SK-N-SH treated with all-trans-retinoic acid at 6 μM for 48 hours (cell line): ENCODE measurements at regions not wholly inside any gene's neighbourhood (a gene's known extent, or its start where the extent isn't known, plus 50 kb on each side); places are given as distances from the start of the nearest gene placed in this dataset.

ENCODE experiments used
- ATAC-seq: fragments of 200-7000 bp; cut with Tn5 transposase; 3 replicates; pipeline ENCODE4 v1.9.1; 2020; ENCODE audit warnings: mild to moderate bottlenecking, moderate library complexity
- ARNTL ChIP-seq: fragments of 450-650 bp; formaldehyde crosslinking; IDR thresholded peaks from 2 replicates; pipeline ENCODE4 v1.5.0; 2020; ENCODE audit warnings: low read depth, mild to moderate bottlenecking, moderate library complexity, borderline replicate concordance
- BACH2 ChIP-seq: fragments of 250-450 bp; sonication (Bioruptor Pico); IDR thresholded peaks from 2 replicates; pipeline ENCODE4 v1.9.0; 2021; ENCODE audit warnings: mild to moderate bottlenecking, borderline replicate concordance
- CREB5 ChIP-seq: fragments of 250-450 bp; sonication (Bioruptor Pico); IDR thresholded peaks from 2 replicates; pipeline ENCODE4 v1.5.1; 2020; ENCODE audit warnings: low read depth, mild to moderate bottlenecking, moderate library complexity
- CSDC2 ChIP-seq: fragments of 250-450 bp; sonication (Bioruptor Pico); IDR thresholded peaks from 2 replicates; pipeline ENCODE4 v1.5.0; 2020; ENCODE audit warnings: mild to moderate bottlenecking, moderate library complexity
- CSRNP3 ChIP-seq: fragments of 250-450 bp; sonication (Bioruptor Pico); IDR thresholded peaks from 2 replicates; pipeline ENCODE4 v1.5.1; 2021; ENCODE audit warnings: mild to moderate bottlenecking, moderate library complexity
- ISL1 ChIP-seq: fragments of 250-450 bp; sonication (Bioruptor Pico); IDR thresholded peaks from 2 replicates; pipeline ENCODE4 v2.1.2; 2022; ENCODE audit warnings: mild to moderate bottlenecking, moderate library complexity
- PATZ1 ChIP-seq: fragments of 250-450 bp; sonication (Bioruptor Pico); IDR thresholded peaks from 2 replicates; pipeline ENCODE4 v1.8.0; 2020; ENCODE audit warnings: mild to moderate bottlenecking, moderate library complexity, borderline replicate concordance
- POU6F1 ChIP-seq: fragments of 250-450 bp; sonication (Bioruptor Pico); IDR thresholded peaks from 2 replicates; pipeline ENCODE4 v1.8.0; 2021; ENCODE audit warnings: low read depth, mild to moderate bottlenecking, moderate library complexity, borderline replicate concordance
- RARB ChIP-seq: fragments of 250-450 bp; sonication (Bioruptor Pico); IDR thresholded peaks from 2 replicates; pipeline ENCODE4 v1.8.0; 2021; ENCODE audit warnings: mild to moderate bottlenecking, moderate library complexity
- SNAI2 ChIP-seq: fragments of 250-450 bp; sonication (Bioruptor Pico); IDR thresholded peaks from 2 replicates; pipeline ENCODE4 v1.5.0; 2020; ENCODE audit warnings: mild to moderate bottlenecking, moderate library complexity
- TOX ChIP-seq: fragments of 250-450 bp; sonication (Bioruptor Pico); IDR thresholded peaks from 2 replicates; pipeline ENCODE4 v1.8.0; 2021; ENCODE audit warnings: mild to moderate bottlenecking, moderate library complexity, borderline replicate concordance
- TSHZ2 ChIP-seq: fragments of 250-450 bp; sonication (Bioruptor Pico); IDR thresholded peaks from 2 replicates; pipeline ENCODE4 v1.5.0; 2020; ENCODE audit warnings: mild to moderate bottlenecking, moderate library complexity
- ZC3H10 ChIP-seq: fragments of 250-450 bp; sonication (Bioruptor Pico); IDR thresholded peaks from 2 replicates; pipeline ENCODE4 v1.5.1; 2021; ENCODE audit warnings: mild to moderate bottlenecking, moderate library complexity
- ZFP3 ChIP-seq: fragments of 250-450 bp; sonication (Bioruptor Pico); IDR thresholded peaks from 2 replicates; pipeline ENCODE4 v1.5.0; 2020; ENCODE audit warnings: mild to moderate bottlenecking, moderate library complexity
- ZFP30 ChIP-seq: fragments of 450-650 bp; formaldehyde crosslinking; IDR thresholded peaks from 2 replicates; pipeline ENCODE4 v1.5.0; 2022; ENCODE audit warnings: mild to moderate bottlenecking, moderate library complexity
- ZNF565 ChIP-seq: fragments of 450-650 bp; formaldehyde crosslinking; conservative IDR thresholded peaks from 2 replicates; pipeline ENCODE4 v1.5.0; 2020; ENCODE audit warnings: low read depth, mild to moderate bottlenecking, moderate library complexity
- ZNF70 ChIP-seq: fragments of 450-650 bp; formaldehyde crosslinking; IDR thresholded peaks from 2 replicates; pipeline ENCODE4 v1.5.0; 2020; ENCODE audit warnings: mild to moderate bottlenecking, moderate library complexity
- ZNF8 ChIP-seq: fragments of 450-650 bp; formaldehyde crosslinking; IDR thresholded peaks from 2 replicates; pipeline ENCODE4 v1.5.0; 2020; ENCODE audit warnings: mild to moderate bottlenecking, moderate library complexity

GRCh38 chr11:70012134-70012733 lies 65.9 kb upstream of the ANO1 start (continued):
- TF ChIP-seq PATZ1 (CRISPR knock-in tag): no peak

GRCh38 chr11:70014291-70014690 lies 63.8 kb upstream of the ANO1 start:
- TF ChIP-seq CSRNP3 (CRISPR knock-in tag): no peak
- TF ChIP-seq ZC3H10: no peak
- no peak for TF ChIP-seq CSDC2
- no peak for TF ChIP-seq ZNF565 (CRISPR knock-in tag)
- TF ChIP-seq RARB (CRISPR knock-in tag): no peak
- no peak for TF ChIP-seq CREB5 (CRISPR knock-in tag)
- TF ChIP-seq TOX (CRISPR knock-in tag): no peak
- TF ChIP-seq BACH2 (CRISPR knock-in tag): no peak
- no peak for TF ChIP-seq POU6F1 (CRISPR knock-in tag)
- no peak for TF ChIP-seq ARNTL (CRISPR knock-in tag)
- TF ChIP-seq SNAI2: no peak
- TF ChIP-seq TSHZ2: no peak
- no peak for TF ChIP-seq ZNF70 (CRISPR knock-in tag)
- TF ChIP-seq ZFP3 (CRISPR knock-in tag): no peak
- no peak for TF ChIP-seq ISL1 (CRISPR knock-in tag)
- TF ChIP-seq ZNF8 (CRISPR knock-in tag): no peak

GRCh38 chr11:70016666-70017367 lies 61.3 kb upstream of the ANO1 start:
- TF ChIP-seq ARNTL (CRISPR knock-in tag) (no peak), ZNF565 (CRISPR knock-in tag) (no peak), CSRNP3 (CRISPR knock-in tag) (no peak), PATZ1 (CRISPR knock-in tag) (no peak), RARB (CRISPR knock-in tag) (no peak), ISL1 (CRISPR knock-in tag) (no peak), POU6F1 (CRISPR knock-in tag) (no peak), ZFP30 (CRISPR knock-in tag) (no peak), SNAI2 (no peak)
- ATAC-seq: no peak

More at GRCh38 chr11:70014291-70014690, 63.8 kb upstream of the ANO1 start:
- no peak for ATAC-seq
